Epidermal melanocyte (primary cell): ENCODE measurements at regions not wholly inside any gene's neighbourhood (a gene's known extent, or its start where the extent isn't known, plus 50 kb on each side); places are given as distances from the start of the nearest gene placed in this dataset.
"Not testable (repeated sequence)": the region's sequence is repeated elsewhere in the genome, so short reads cannot be mapped to it uniquely, and the experiment has no call there.

ENCODE experiments used
- DNase-seq: peaks from one replicate; pipeline ENCODE4 v3.0.0; 2011; ENCODE audit warnings: low spot score; ENCODE audit not compliant: insufficient read length

GRCh38 chr3:137111497-137111896, 153.7 kb downstream of the IL20RB start:
- DNase-seq, result no peak

GRCh38 chr3:137116619-137117018, 158.8 kb downstream of the IL20RB start:
- DNase-seq, result no peak

GRCh38 chr3:137121704-137122314, 164.0 kb downstream of the IL20RB start:
- no peak for DNase-seq

GRCh38 chr3:137131081-137131480, 173.3 kb downstream of the IL20RB start:
- DNase-seq, result no peak

- no peak for DNase-seq
These were observed 176.6 kb downstream of the IL20RB start for GRCh38 chr3:137134431-137134830.

- no peak for DNase-seq
These were observed 190.6 kb downstream of the IL20RB start for GRCh38 chr3:137148406-137148805.

GRCh38 chr3:137148917-137149316, 191.1 kb downstream of the IL20RB start:
- no peak for DNase-seq

GRCh38 chr3:137150825-137151224, 193.0 kb downstream of the IL20RB start:
- no peak for DNase-seq

GRCh38 chr3:137153046-137153445, 195.3 kb downstream of the IL20RB start:
- not testable (repeated sequence) for DNase-seq

- no peak for DNase-seq
These were observed 205.6 kb downstream of the IL20RB start for GRCh38 chr3:137163241-137163871.

- DNase-seq, result no peak
These were observed 206.2 kb downstream of the IL20RB start for GRCh38 chr3:137163958-137164357.

- no peak for DNase-seq
These were observed 207.5 kb downstream of the IL20RB start for GRCh38 chr3:137165117-137165806.

- no peak for DNase-seq
These were observed 214.2 kb downstream of the IL20RB start for GRCh38 chr3:137171834-137172603.

- no peak for DNase-seq
These were observed 214.9 kb downstream of the IL20RB start for GRCh38 chr3:137172728-137173127.

- no peak for DNase-seq
These were observed 216.7 kb downstream of the IL20RB start for GRCh38 chr3:137174514-137174913.

GRCh38 chr3:137180220-137180619, 222.4 kb downstream of the IL20RB start:
- DNase-seq, result no peak

GRCh38 chr3:137191133-137191923, 233.5 kb downstream of the IL20RB start:
- no peak for DNase-seq

GRCh38 chr3:137191951-137192350, 234.2 kb downstream of the IL20RB start:
- DNase-seq, result no peak

- no peak for DNase-seq
These were observed 236.5 kb downstream of the IL20RB start for GRCh38 chr3:137194301-137194700.

GRCh38 chr3:137198374-137198773, 240.6 kb downstream of the IL20RB start:
- not testable (repeated sequence) for DNase-seq

GRCh38 chr3:137199678-137200077, 241.9 kb downstream of the IL20RB start:
- no peak for DNase-seq
